Loucy (cell line): ENCODE measurements at regions not wholly inside any gene's neighbourhood (a gene's known extent, or its start where the extent isn't known, plus 50 kb on each side); places are given as distances from the start of the nearest gene placed in this dataset.

ENCODE experiments used
- EZH2phosphoT487 ChIP-seq: fragments of 200-600 bp; IDR thresholded peaks from 2 replicates; pipeline ENCODE4 v1.6.1; 2018; ENCODE audit warnings: antibody characterized with exemption, mild to moderate bottlenecking, moderate library complexity, borderline replicate concordance
- TF ChIP-seq, protein P1 (sequence below): fragments of 200-600 bp; sonication (generic); conservative IDR thresholded peaks from 2 replicates; pipeline ENCODE4 v1.5.1; 2014; ENCODE audit warnings: mild to moderate bottlenecking, antibody characterized with exemption, low read length

GRCh38 chr14:43449291-43449690 is 1057.8 kb downstream of the FSCB start:
- TF ChIP-seq, protein P1, sequence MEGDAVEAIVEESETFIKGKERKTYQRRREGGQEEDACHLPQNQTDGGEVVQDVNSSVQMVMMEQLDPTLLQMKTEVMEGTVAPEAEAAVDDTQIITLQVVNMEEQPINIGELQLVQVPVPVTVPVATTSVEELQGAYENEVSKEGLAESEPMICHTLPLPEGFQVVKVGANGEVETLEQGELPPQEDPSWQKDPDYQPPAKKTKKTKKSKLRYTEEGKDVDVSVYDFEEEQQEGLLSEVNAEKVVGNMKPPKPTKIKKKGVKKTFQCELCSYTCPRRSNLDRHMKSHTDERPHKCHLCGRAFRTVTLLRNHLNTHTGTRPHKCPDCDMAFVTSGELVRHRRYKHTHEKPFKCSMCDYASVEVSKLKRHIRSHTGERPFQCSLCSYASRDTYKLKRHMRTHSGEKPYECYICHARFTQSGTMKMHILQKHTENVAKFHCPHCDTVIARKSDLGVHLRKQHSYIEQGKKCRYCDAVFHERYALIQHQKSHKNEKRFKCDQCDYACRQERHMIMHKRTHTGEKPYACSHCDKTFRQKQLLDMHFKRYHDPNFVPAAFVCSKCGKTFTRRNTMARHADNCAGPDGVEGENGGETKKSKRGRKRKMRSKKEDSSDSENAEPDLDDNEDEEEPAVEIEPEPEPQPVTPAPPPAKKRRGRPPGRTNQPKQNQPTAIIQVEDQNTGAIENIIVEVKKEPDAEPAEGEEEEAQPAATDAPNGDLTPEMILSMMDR: no peak
- no peak for TF ChIP-seq EZH2phosphoT487
